Putamen (tissue), 1 donor: ENCODE measurements at regions not wholly inside any gene's neighbourhood (a gene's known extent, or its start where the extent isn't known, plus 50 kb on each side); places are given as distances from the start of the nearest gene placed in this dataset.

ENCODE experiments used
- DNase-seq: peaks from one replicate; pipeline ENCODE4 v3.0.0-alpha.2; 2016; ENCODE audit warnings: low spot score

- no peak for DNase-seq
Measured at GRCh38 chr5:96588539-96588938, 73.6 kb upstream of the CAST start.

GRCh38 chr5:96590796-96591195 is 71.4 kb upstream of the CAST start:
- no peak for DNase-seq

GRCh38 chr5:96595300-96596090 is 66.7 kb upstream of the CAST start:
- no peak for DNase-seq

GRCh38 chr5:96597438-96598020 is 64.6 kb upstream of the CAST start:
- DNase-seq = peak; percentile 67

- DNase-seq = no peak
Measured at GRCh38 chr5:96601200-96601599, 61.0 kb upstream of the CAST start.

GRCh38 chr5:96601715-96602244 is 60.4 kb upstream of the CAST start:
- DNase-seq = peak; percentile 56

- DNase-seq = no peak
Measured at GRCh38 chr5:96602776-96603175, 59.4 kb upstream of the CAST start.

GRCh38 chr5:96605144-96605837 is 56.9 kb upstream of the CAST start:
- DNase-seq = no peak

GRCh38 chr5:96609369-96609768 is 52.8 kb upstream of the CAST start:
- DNase-seq = no peak

- no peak for DNase-seq
Measured at GRCh38 chr5:96610747-96611146, 51.4 kb upstream of the CAST start.

GRCh38 chr5:96611946-96612345 is 50.2 kb upstream of the CAST start:
- DNase-seq = no peak
